Esophagus muscularis mucosa (tissue), 3 donors: ENCODE measurements at regions not wholly inside any gene's neighbourhood (a gene's known extent, or its start where the extent isn't known, plus 50 kb on each side); places are given as distances from the start of the nearest gene placed in this dataset.

Experiments
- POLR2A ChIP-seq: fragments of 450-650 bp; IDR thresholded peaks from one replicate; pipeline ENCODE4 v1.6.1; 2017; ENCODE audit warnings: antibody characterized with exemption, moderate library complexity, mild to moderate bottlenecking, low read depth
- TF ChIP-seq, protein P1 (sequence below), 3 experiments: fragments of 200-600 bp in 2 of 3; fragments of 450-650 bp in 1 of 3; sonication (generic) in 2 of 3; IDR thresholded peaks; one replicate each; pipeline ENCODE4 v1.5.1; 2017 to 2019; ENCODE audit warnings: antibody characterized with exemption in 3 of 3, mild to moderate bottlenecking in 2 of 3, moderate library complexity in 1 of 3

DNA sequence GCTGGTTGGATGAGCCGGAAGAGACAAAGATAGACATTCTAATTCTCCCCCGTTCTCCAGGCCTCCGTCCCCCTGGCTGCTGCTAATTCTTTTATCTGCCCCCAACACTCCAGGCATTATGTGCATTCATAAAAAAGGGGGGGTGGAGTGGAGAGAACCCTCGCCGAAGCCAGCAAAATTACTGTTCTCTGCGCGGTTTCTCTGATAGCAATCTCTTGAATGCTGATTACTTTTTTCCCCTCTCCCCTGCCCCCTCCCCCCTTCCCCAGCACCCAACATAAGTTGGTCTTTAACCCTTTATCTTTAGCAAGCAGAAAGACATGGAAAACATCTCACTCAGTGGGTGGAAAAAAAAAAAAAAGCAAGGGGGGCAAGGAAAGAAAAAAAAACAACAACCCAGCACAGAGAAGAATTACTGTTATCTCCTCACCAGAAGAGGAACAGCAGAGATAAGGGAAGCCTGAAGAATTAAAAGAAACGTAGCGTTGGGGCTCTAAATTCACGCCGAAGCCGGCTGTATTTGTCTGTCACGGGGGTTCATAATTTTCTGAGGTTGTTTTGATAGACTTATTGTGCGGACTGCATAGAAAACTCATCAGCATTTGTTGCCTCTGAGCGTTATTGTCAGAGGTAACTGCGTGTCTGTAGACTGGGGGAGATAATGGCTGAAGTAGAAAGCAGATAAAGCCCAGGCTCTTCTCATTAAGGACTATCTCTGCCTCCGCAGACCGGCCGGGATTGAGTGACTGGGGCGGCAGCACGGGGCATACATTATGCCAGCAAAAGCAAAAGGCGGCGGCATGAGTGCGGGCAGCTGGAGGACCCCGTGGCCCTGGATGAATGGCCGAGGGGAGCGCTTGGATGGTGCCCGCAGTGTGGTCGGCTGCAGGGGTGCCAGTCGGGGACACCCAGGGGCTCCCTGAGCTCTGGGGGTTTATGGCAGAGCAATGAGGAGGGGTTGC, 126.9 kb downstream of the MRM1 start:
- TF ChIP-seq, protein P1, sequence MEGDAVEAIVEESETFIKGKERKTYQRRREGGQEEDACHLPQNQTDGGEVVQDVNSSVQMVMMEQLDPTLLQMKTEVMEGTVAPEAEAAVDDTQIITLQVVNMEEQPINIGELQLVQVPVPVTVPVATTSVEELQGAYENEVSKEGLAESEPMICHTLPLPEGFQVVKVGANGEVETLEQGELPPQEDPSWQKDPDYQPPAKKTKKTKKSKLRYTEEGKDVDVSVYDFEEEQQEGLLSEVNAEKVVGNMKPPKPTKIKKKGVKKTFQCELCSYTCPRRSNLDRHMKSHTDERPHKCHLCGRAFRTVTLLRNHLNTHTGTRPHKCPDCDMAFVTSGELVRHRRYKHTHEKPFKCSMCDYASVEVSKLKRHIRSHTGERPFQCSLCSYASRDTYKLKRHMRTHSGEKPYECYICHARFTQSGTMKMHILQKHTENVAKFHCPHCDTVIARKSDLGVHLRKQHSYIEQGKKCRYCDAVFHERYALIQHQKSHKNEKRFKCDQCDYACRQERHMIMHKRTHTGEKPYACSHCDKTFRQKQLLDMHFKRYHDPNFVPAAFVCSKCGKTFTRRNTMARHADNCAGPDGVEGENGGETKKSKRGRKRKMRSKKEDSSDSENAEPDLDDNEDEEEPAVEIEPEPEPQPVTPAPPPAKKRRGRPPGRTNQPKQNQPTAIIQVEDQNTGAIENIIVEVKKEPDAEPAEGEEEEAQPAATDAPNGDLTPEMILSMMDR (IDR thresholded peaks at IDR 0.05): no peak
- TF ChIP-seq POLR2A: no peak
